Stimulated activated CD4-positive, alpha-beta T cell treated with anti-CD3 and anti-CD28 coated beads, TNF-alpha, amount 100 ng/mL, for 24 hours (primary cell): ENCODE measurements at regions not wholly inside any gene's neighbourhood (a gene's known extent, or its start where the extent isn't known, plus 50 kb on each side); places are given as distances from the start of the nearest gene placed in this dataset.

ENCODE experiments used
- DNase-seq, 3 experiments: peaks; one replicate each; pipeline ENCODE4 v3.0.0-alpha.2; 2020; ENCODE audit warnings: low read depth in 3 of 3

- DNase-seq = no peak
Observed at GRCh38 chr18:46408334-46408987, 248.6 kb downstream of the LOXHD1 start.

GRCh38 chr18:46411191-46411828, 245.7 kb downstream of the LOXHD1 start:
- DNase-seq = no peak

GRCh38 chr18:46411867-46412690, 244.9 kb downstream of the LOXHD1 start:
- no peak for DNase-seq

GRCh38 chr18:46412916-46413315, 244.1 kb downstream of the LOXHD1 start:
- DNase-seq = no peak

- no peak for DNase-seq
Observed at GRCh38 chr18:46413684-46414083, 243.3 kb downstream of the LOXHD1 start.

- no peak for DNase-seq
Observed at GRCh38 chr18:46414863-46415262, 242.2 kb downstream of the LOXHD1 start.

- no peak for DNase-seq
Observed at GRCh38 chr18:46415532-46416252, 241.3 kb downstream of the LOXHD1 start.

- no peak for DNase-seq
Observed at GRCh38 chr18:46416706-46417638, 240.0 kb downstream of the LOXHD1 start.

GRCh38 chr18:46418663-46419260, 238.3 kb downstream of the LOXHD1 start:
- DNase-seq = no peak

GRCh38 chr18:46419391-46420141, 237.5 kb downstream of the LOXHD1 start:
- no peak for DNase-seq

GRCh38 chr18:46421973-46422551, 235.0 kb downstream of the LOXHD1 start:
- DNase-seq = no peak

GRCh38 chr18:46422552-46423055, 234.4 kb downstream of the LOXHD1 start:
- DNase-seq = no peak

GRCh38 chr18:46423226-46423805, 233.7 kb downstream of the LOXHD1 start:
- no peak for DNase-seq

- no peak for DNase-seq
Observed at GRCh38 chr18:46424898-46425297, 232.1 kb downstream of the LOXHD1 start.

- DNase-seq = no peak
Observed at GRCh38 chr18:46425511-46425910, 231.5 kb downstream of the LOXHD1 start.

GRCh38 chr18:46426021-46426678, 230.9 kb downstream of the LOXHD1 start:
- DNase-seq = no peak

GRCh38 chr18:46426679-46427047, 230.4 kb downstream of the LOXHD1 start:
- DNase-seq = no peak
